ENCODE measurements at regions not wholly inside any gene's neighbourhood (a gene's known extent, or its start where the extent isn't known, plus 50 kb on each side); places are given as distances from the start of the nearest gene placed in this dataset.

- no peak for TF ChIP-seq POLR2AphosphoS5 (IDR thresholded peaks at IDR 0.05)
- TF ChIP-seq CTCF (IDR thresholded peaks at IDR 0.05): no peak
- TF ChIP-seq EP300 (IDR thresholded peaks at IDR 0.05; ENCODE audit: low read depth): no peak
Observed at GRCh38 chr13:91127995-91128394, 219.5 kb upstream of the MIR17HG start.
